Heart left ventricle (tissue), 16 donors: ENCODE measurements at regions not wholly inside any gene's neighbourhood (a gene's known extent, or its start where the extent isn't known, plus 50 kb on each side); places are given as distances from the start of the nearest gene placed in this dataset.

Experiments
- ATAC-seq, 4 donors: fragments of 200-7000 bp; cut with Tn5 transposase; one replicate each; pipeline ENCODE4 v1.9.1; 2020 to 2022; ENCODE audit warnings: moderate library complexity in 4 of 4, mild to moderate bottlenecking in 3 of 4, moderate number of reproducible peaks in 1 of 4
- DNase-seq, 5 donors: peaks; one replicate each; pipeline ENCODE4 v3.0.0-alpha.2; 2020
- H3K27ac ChIP-seq, 12 donors: fragments of 200-600 bp; sonication (generic) in 4 of 12; one replicate each; pipeline versions ENCODE4 v1.5.0 to v1.8.0; 2016 to 2022; ENCODE audit warnings: mild to moderate bottlenecking in 2 of 12
- H3K27me3 ChIP-seq, 9 donors: fragments of 200-600 bp; sonication (generic) in 2 of 9; one replicate each; pipeline versions ENCODE4 v1.5.1 to v1.8.0; 2016 to 2022; ENCODE audit warnings: mild to moderate bottlenecking in 3 of 9
- H3K36me3 ChIP-seq, 9 donors: fragments of 200-600 bp; sonication (generic) in 2 of 9; one replicate each; pipeline versions ENCODE4 v1.5.0 to v1.8.0; 2018 to 2022; ENCODE audit warnings: mild to moderate bottlenecking in 2 of 9
- H3K4me1 ChIP-seq, 12 donors: fragments of 200-600 bp; sonication (generic) in 4 of 12; one replicate each; pipeline versions ENCODE4 v1.5.0 to v1.8.0; 2016 to 2022; ENCODE audit warnings: mild to moderate bottlenecking in 3 of 12
- H3K4me3 ChIP-seq, 12 donors: fragments of 200-600 bp; sonication (generic) in 4 of 12; one replicate each; pipeline versions ENCODE4 v1.5.0 to v1.8.0; 2017 to 2022; ENCODE audit warnings: mild to moderate bottlenecking in 9 of 12, moderate library complexity in 4 of 12
- H3K9me3 ChIP-seq, 12 donors: fragments of 200-600 bp; sonication (generic) in 4 of 12; one replicate each; pipeline versions ENCODE4 v1.5.0 to v1.8.0; 2016 to 2022; ENCODE audit warnings: mild to moderate bottlenecking in 1 of 12
- POLR2A ChIP-seq, 2 donors: fragments of 450-650 bp; IDR thresholded peaks; one replicate each; pipeline ENCODE4 v1.6.1; 2017; ENCODE audit warnings: antibody characterized with exemption in 2 of 2, mild to moderate bottlenecking in 2 of 2, moderate library complexity in 2 of 2
- whole genome bisulfite sequencing, 4 donors: extraction: QIAGEN DNeasy Blood & Tissue Kit in 2 of 4; methylation state at CpG; one replicate each; pipeline versions ENCODE4 v1.1.5 to v1.1.7; 2013 to 2018; 5-methylcytosine and 5-hydroxymethylcytosine counted together
- intact Hi-C, 10 donors: fragments of 100-400 bp; cut with DNase I; formaldehyde crosslinking; loops; one replicate each; pipeline versions ENCODE4 v1.11.1 to v1.14.2; 2022
- TF ChIP-seq, protein P1 (sequence below), 12 donors: fragments of 200-600 bp; sonication (generic) in 4 of 12; IDR thresholded peaks; one replicate each; pipeline versions ENCODE4 v1.5.0 to v1.8.0; 2018 to 2022; ENCODE audit warnings: antibody characterized with exemption in 12 of 12, mild to moderate bottlenecking in 5 of 12
- donor health status: ischemic (EF 13 %, LVEDD 7.1; RV severe dilation, severe dysfunction).
- donor health status: healthy with polysubstance abuse.
- donor health status: DM: no; HTN: yes; CAD: no.
- donor health status: DM: no; HTN: no; CAD: no.
- donor health status: ischemic (EF 25% LVEDD 6.9; RV normal size, moderate dysfunction).
- donor health status: ischemic (EF 25% LVEDD 5.7; RV mildly dilated, moderate dysfunction).
- donor health status: healthy.
- donor health status: DM: yes; HTN: yes; CAD: no.
- donor health status: ischemic (EF 35%, LVEDD 5.7; RV mildly dilated, moderate dysfunction).
- donor health status: nonischemic (EF 11% LVEDD 7.7; RV severe dilation, severe dysfunction).
- donor health status: DM: yes; HTN: yes; CAD: no.
- donor health status: PGD.
- donor health status: ischemic (EF 29% LVEDD 5.4; RV normal size, mild dysfunction).
- donor health status: nonischemic (EF 23%, LVEDD 6.1; RV moderate dilation, normal function).

GRCh38 chr7:131068604-131069021, 259.1 kb upstream of the MKLN1 start:
- WGBS, 4 donors = 42 to 68% (median 59%) methylated on average over 2 of the region's 2 CpGs
- Histone ChIP-seq H3K27me3 (no peaks in the 10 kb centered on the region), H3K4me1 (peaks cover 0 to 65% (median 45%) of the 10 kb centered on the region in 12 donors), H3K36me3 (peaks cover 0 to 27% (median 9%) of the 10 kb centered on the region in 9 donors), H3K4me3 (no peak overlapping the region), H3K27ac (peak overlapping the region in 4 of 12 donors; percentile 5 to 41 (median 16)), H3K9me3 (no peaks in the 10 kb centered on the region)
- ATAC-seq = no peak
- DNase-seq = no peak
- TF ChIP-seq, protein P1, sequence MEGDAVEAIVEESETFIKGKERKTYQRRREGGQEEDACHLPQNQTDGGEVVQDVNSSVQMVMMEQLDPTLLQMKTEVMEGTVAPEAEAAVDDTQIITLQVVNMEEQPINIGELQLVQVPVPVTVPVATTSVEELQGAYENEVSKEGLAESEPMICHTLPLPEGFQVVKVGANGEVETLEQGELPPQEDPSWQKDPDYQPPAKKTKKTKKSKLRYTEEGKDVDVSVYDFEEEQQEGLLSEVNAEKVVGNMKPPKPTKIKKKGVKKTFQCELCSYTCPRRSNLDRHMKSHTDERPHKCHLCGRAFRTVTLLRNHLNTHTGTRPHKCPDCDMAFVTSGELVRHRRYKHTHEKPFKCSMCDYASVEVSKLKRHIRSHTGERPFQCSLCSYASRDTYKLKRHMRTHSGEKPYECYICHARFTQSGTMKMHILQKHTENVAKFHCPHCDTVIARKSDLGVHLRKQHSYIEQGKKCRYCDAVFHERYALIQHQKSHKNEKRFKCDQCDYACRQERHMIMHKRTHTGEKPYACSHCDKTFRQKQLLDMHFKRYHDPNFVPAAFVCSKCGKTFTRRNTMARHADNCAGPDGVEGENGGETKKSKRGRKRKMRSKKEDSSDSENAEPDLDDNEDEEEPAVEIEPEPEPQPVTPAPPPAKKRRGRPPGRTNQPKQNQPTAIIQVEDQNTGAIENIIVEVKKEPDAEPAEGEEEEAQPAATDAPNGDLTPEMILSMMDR (IDR thresholded peaks at IDR 0.05) = peak in 6 of 12 donors; percentile 10 to 40 (median 24)
- no peak for TF ChIP-seq POLR2A (IDR thresholded peaks at IDR 0.05)
- intact Hi-C loops = loop anchor here in 7 of 10 donors (5.0 to 10.0 kb wide), 6 partner anchors 34 to 359 kb away; no protein-coding TSS in a partner anchor

- Histone ChIP-seq H3K4me1 (peaks cover 0 to 87% (median 73%) of the 10 kb centered on the region in 12 donors), H3K9me3 (no peaks in the 10 kb centered on the region), H3K27ac (peak overlapping the region; percentile 34 to 88 (median 62)), H3K4me3 (peak overlapping the region in 9 of 12 donors; percentile 14 to 39 (median 21)), H3K27me3 (no peaks in the 10 kb centered on the region), H3K36me3 (peaks cover 0 to 30% (median 7%) of the 10 kb centered on the region in 9 donors)
- WGBS, 4 donors = 30 to 56% (median 43%) methylated on average over 10 of the region's 10 CpGs
- intact Hi-C loops = loop anchor here (2.0 to 10.0 kb wide), 7 partner anchors 35 to 355 kb away; no protein-coding TSS in a partner anchor
- DNase-seq (peak in 4 of 5 donors; percentile 43 to 83 (median 63)), ATAC-seq (peak; percentile 39 to 70 (median 62))
- peak in 1 of 2 donors; percentile 20 for TF ChIP-seq POLR2A (IDR thresholded peaks at IDR 0.05)
- TF ChIP-seq, protein P1 (IDR thresholded peaks at IDR 0.05) = peak; percentile 9 to 65 (median 44)
Measured at GRCh38 chr7:131071786-131072504, 255.7 kb upstream of the MKLN1 start.

GRCh38 chr7:131072505-131073091, 255.1 kb upstream of the MKLN1 start:
- ATAC-seq (peak in 2 of 4 donors; percentile 15 to 26), DNase-seq (no peak)
- H3K9me3 ChIP-seq = no peaks in the 10 kb centered on the region
- peaks cover 0 to 84% (median 69%) of the 10 kb centered on the region in 12 donors for H3K4me1 ChIP-seq
- H3K36me3 ChIP-seq = peaks cover 0 to 30% (median 7%) of the 10 kb centered on the region in 9 donors
- intact Hi-C loops = loop anchor here (2.0 to 10.0 kb wide), 7 partner anchors 34 to 355 kb away; no protein-coding TSS in a partner anchor
- H3K27me3 ChIP-seq = no peaks in the 10 kb centered on the region
- no peak for TF ChIP-seq POLR2A (IDR thresholded peaks at IDR 0.05)
- TF ChIP-seq, protein P1 (IDR thresholded peaks at IDR 0.05) = no peak
- peak overlapping the region; percentile 34 to 88 (median 62) for H3K27ac ChIP-seq
- peak overlapping the region in 9 of 12 donors; percentile 14 to 39 (median 21) for H3K4me3 ChIP-seq
- 63 to 71% (median 67%) methylated on average over 5 of the region's 5 CpGs for WGBS, 4 donors

DNA sequence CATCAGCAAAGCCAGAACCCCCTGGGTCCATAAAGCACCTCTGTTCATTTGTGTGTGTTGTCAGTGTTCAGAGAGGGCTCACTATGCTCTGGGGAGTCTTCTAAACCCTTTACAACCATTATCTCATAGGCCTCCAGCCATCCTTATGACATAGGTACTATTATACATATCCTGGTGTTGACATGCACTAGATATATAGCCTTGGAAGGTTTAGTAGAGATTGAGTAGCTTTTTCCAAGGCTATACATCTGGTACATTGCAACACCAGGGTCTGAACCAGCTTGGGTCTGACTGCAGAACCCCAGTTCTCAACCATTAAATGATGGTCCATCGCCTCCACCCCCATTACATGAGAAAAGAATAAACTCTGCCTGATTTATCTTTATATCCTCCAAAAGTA, 253.6 kb upstream of the MKLN1 start:
- Histone ChIP-seq H3K36me3 (peaks cover 0 to 37% (median 14%) of the 10 kb centered on the region in 9 donors), H3K4me1 (peaks cover 0 to 86% (median 66%) of the 10 kb centered on the region in 12 donors), H3K9me3 (no peaks in the 10 kb centered on the region), H3K27me3 (no peaks in the 10 kb centered on the region), H3K4me3 (no peak overlapping the region), H3K27ac (peak overlapping the region in 2 of 12 donors; percentile 25 to 28)
- TF ChIP-seq, protein P1 (IDR thresholded peaks at IDR 0.05) = no peak
- no peak for TF ChIP-seq POLR2A (IDR thresholded peaks at IDR 0.05)
- DNase-seq = no peak
- intact Hi-C loops = loop anchor here in 9 of 10 donors (5.0 to 10.0 kb wide), 5 partner anchors 33 to 353 kb away; no protein-coding TSS in a partner anchor
- 94 to 100% (median 100%) methylated on average over 1 of the region's 1 CpG for WGBS, 4 donors
- no peak for ATAC-seq
